Liver (tissue), 8 donors: ENCODE measurements at regions not wholly inside any gene's neighbourhood (a gene's known extent, or its start where the extent isn't known, plus 50 kb on each side); places are given as distances from the start of the nearest gene placed in this dataset.

Source experiments
- DNase-seq: peaks from one replicate; pipeline ENCODE4 v3.0.0-alpha.2; 2017; ENCODE audit warnings: low spot score
- H3K27ac ChIP-seq, 2 donors: one replicate each; pipeline ENCODE4 v1.7.0; 2013; ENCODE audit warnings: inconsistent platforms in 2 of 2, low read length in 2 of 2, control low read depth in 1 of 2, low read depth in 1 of 2, mild to moderate bottlenecking in 1 of 2
- H3K27me3 ChIP-seq, 4 donors: one replicate each; pipeline versions ENCODE4 v1.6.1 to v1.7.0; 2013; ENCODE audit warnings: low read length in 3 of 4, inconsistent platforms in 1 of 4, mild to moderate bottlenecking in 1 of 4, moderate library complexity in 1 of 4; ENCODE audit not compliant: control insufficient read depth in 4 of 4, insufficient read depth in 4 of 4
- H3K36me3 ChIP-seq, 4 donors: one replicate each; pipeline versions ENCODE4 v1.6.1 to v1.7.0; 2013; ENCODE audit warnings: low read length in 3 of 4, mild to moderate bottlenecking in 3 of 4, low read depth in 1 of 4, moderate library complexity in 1 of 4; ENCODE audit not compliant: control insufficient read depth in 4 of 4, insufficient read depth in 3 of 4
- H3K4me1 ChIP-seq, 4 donors: one replicate each; pipeline versions ENCODE4 v1.6.1 to v1.7.0; 2013; ENCODE audit warnings: low read length in 3 of 4, mild to moderate bottlenecking in 3 of 4, moderate library complexity in 1 of 4; ENCODE audit not compliant: control insufficient read depth in 4 of 4, insufficient read depth in 4 of 4
- H3K4me3 ChIP-seq, 3 donors: one replicate each; pipeline versions ENCODE4 v1.6.1 to v1.7.0; 2013; ENCODE audit warnings: low read length in 3 of 3, control low read depth in 1 of 3, low read depth in 1 of 3, mild to moderate bottlenecking in 1 of 3
- H3K9ac ChIP-seq, 2 donors: one replicate each; pipeline ENCODE4 v1.7.0; 2013; ENCODE audit warnings: low read length in 2 of 2, mild to moderate bottlenecking in 2 of 2, moderate library complexity in 2 of 2, control low read depth in 1 of 2, low read depth in 1 of 2
- H3K9me3 ChIP-seq, 4 donors: one replicate each; pipeline versions ENCODE4 v1.6.1 to v1.7.0; 2013; ENCODE audit warnings: low read length in 3 of 4; ENCODE audit not compliant: control insufficient read depth in 4 of 4
- ATF3 ChIP-seq: IDR thresholded peaks from 2 replicates; pipeline ENCODE4 v1.6.1; 2016; ENCODE audit warnings: antibody characterized with exemption
- FOXA1 ChIP-seq: IDR thresholded peaks from 2 replicates; pipeline ENCODE4 v1.6.1; 2016; ENCODE audit warnings: antibody characterized with exemption
- FOXA2 ChIP-seq: IDR thresholded peaks from 2 replicates; pipeline ENCODE4 v1.6.1; 2016; ENCODE audit warnings: antibody characterized with exemption
- GABPA ChIP-seq, 2 donors: IDR thresholded peaks in 1 of 2; conservative IDR thresholded peaks in 1 of 2; 2 replicates each; pipeline ENCODE4 v1.6.1; 2016; ENCODE audit warnings: antibody characterized with exemption in 2 of 2, mild to moderate bottlenecking in 1 of 2, moderate library complexity in 1 of 2
- HNF4A ChIP-seq, 2 donors: conservative IDR thresholded peaks; 2 replicates each; pipeline ENCODE4 v1.6.1; 2016; ENCODE audit warnings: antibody characterized with exemption in 2 of 2, mild to moderate bottlenecking in 2 of 2
- HNF4G ChIP-seq: IDR thresholded peaks from 2 replicates; pipeline ENCODE4 v1.6.1; 2016; ENCODE audit warnings: antibody characterized with exemption
- JUND ChIP-seq, 2 donors: IDR thresholded peaks; 2 replicates each; pipeline ENCODE4 v1.6.1; 2016; ENCODE audit warnings: antibody characterized with exemption in 2 of 2
- NR2F2 ChIP-seq: IDR thresholded peaks from 2 replicates; pipeline ENCODE4 v1.6.1; 2016; ENCODE audit warnings: antibody characterized with exemption
- RAD21 ChIP-seq, 2 donors: IDR thresholded peaks; 2 replicates each; pipeline ENCODE4 v1.6.1; 2016; ENCODE audit warnings: antibody characterized with exemption in 2 of 2, mild to moderate bottlenecking in 2 of 2
- RXRA ChIP-seq, 2 donors: IDR thresholded peaks; 2 replicates each; pipeline ENCODE4 v1.6.1; 2017 to 2018; ENCODE audit warnings: antibody characterized with exemption in 2 of 2, mild to moderate bottlenecking in 1 of 2
- TAF1 ChIP-seq: conservative IDR thresholded peaks from 2 replicates; pipeline ENCODE4 v1.6.1; 2016; ENCODE audit warnings: antibody characterized with exemption, mild to moderate bottlenecking
- ZBTB33 ChIP-seq: IDR thresholded peaks from 2 replicates; pipeline ENCODE4 v1.6.1; 2016; ENCODE audit warnings: antibody characterized with exemption
- WGBS: extraction: QIAGEN DNeasy Blood & Tissue Kit; methylation state at CpG from one replicate; pipeline ENCODE4 v1.1.7; 2013; 5-methylcytosine and 5-hydroxymethylcytosine counted together
- TF ChIP-seq, protein P1 (sequence below): IDR thresholded peaks from 2 replicates; pipeline ENCODE4 v1.6.1; 2016; ENCODE audit warnings: antibody characterized with exemption, mild to moderate bottlenecking
- TF ChIP-seq, protein P2 (sequence below): fragments of 150-350 bp; IDR thresholded peaks from 2 replicates; pipeline ENCODE4 v1.5.1; 2017; ENCODE audit warnings: improper control_type of control experiment, low read depth, low read length; ENCODE audit not compliant: missing input control
- donor health status: healthy.
- donor health status: healthy.
- donor health status: healthy.
- donor health status: healthy.
- donor health status: healthy.

- TF ChIP-seq, protein P1, sequence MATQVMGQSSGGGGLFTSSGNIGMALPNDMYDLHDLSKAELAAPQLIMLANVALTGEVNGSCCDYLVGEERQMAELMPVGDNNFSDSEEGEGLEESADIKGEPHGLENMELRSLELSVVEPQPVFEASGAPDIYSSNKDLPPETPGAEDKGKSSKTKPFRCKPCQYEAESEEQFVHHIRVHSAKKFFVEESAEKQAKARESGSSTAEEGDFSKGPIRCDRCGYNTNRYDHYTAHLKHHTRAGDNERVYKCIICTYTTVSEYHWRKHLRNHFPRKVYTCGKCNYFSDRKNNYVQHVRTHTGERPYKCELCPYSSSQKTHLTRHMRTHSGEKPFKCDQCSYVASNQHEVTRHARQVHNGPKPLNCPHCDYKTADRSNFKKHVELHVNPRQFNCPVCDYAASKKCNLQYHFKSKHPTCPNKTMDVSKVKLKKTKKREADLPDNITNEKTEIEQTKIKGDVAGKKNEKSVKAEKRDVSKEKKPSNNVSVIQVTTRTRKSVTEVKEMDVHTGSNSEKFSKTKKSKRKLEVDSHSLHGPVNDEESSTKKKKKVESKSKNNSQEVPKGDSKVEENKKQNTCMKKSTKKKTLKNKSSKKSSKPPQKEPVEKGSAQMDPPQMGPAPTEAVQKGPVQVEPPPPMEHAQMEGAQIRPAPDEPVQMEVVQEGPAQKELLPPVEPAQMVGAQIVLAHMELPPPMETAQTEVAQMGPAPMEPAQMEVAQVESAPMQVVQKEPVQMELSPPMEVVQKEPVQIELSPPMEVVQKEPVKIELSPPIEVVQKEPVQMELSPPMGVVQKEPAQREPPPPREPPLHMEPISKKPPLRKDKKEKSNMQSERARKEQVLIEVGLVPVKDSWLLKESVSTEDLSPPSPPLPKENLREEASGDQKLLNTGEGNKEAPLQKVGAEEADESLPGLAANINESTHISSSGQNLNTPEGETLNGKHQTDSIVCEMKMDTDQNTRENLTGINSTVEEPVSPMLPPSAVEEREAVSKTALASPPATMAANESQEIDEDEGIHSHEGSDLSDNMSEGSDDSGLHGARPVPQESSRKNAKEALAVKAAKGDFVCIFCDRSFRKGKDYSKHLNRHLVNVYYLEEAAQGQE: no peak
- TF ChIP-seq RAD21 (IDR thresholded peaks at IDR 0.05): no peak
- TF ChIP-seq TAF1: no peak
- TF ChIP-seq GABPA (IDR thresholded peaks at IDR 0.05 in 1 of 2, conservative IDR thresholded peaks at IDR 0.05 in 1 of 2): no peak
- TF ChIP-seq FOXA2: no peak
These were observed 145.4 kb upstream of the SATB2 start (continued) for GRCh38 chr2:199602896-199603717.

- 74% methylated on average over 6 of the region's 6 CpGs for WGBS
- TF ChIP-seq RAD21 (IDR thresholded peaks at IDR 0.05) (peak in 1 of 2 donors; percentile 45), FOXA1 (no peak), RXRA (IDR thresholded peaks at IDR 0.05) (no peak), JUND (IDR thresholded peaks at IDR 0.05) (no peak), GABPA (IDR thresholded peaks at IDR 0.05 in 1 of 2, conservative IDR thresholded peaks at IDR 0.05 in 1 of 2) (no peak)
These were observed 144.6 kb upstream of the SATB2 start for GRCh38 chr2:199602271-199602895.

GRCh38 chr2:199596549-199596948 lies 138.8 kb upstream of the SATB2 start:
- H3K9ac ChIP-seq: no peak overlapping the region
- no peak overlapping the region for H3K4me3 ChIP-seq
- DNase-seq: no peak
- H3K27me3 ChIP-seq: no peaks in the 10 kb centered on the region
- TF ChIP-seq ZBTB33: no peak
- TF ChIP-seq, protein P1: no peak
- no peak for TF ChIP-seq HNF4G
- TF ChIP-seq, protein P2, sequence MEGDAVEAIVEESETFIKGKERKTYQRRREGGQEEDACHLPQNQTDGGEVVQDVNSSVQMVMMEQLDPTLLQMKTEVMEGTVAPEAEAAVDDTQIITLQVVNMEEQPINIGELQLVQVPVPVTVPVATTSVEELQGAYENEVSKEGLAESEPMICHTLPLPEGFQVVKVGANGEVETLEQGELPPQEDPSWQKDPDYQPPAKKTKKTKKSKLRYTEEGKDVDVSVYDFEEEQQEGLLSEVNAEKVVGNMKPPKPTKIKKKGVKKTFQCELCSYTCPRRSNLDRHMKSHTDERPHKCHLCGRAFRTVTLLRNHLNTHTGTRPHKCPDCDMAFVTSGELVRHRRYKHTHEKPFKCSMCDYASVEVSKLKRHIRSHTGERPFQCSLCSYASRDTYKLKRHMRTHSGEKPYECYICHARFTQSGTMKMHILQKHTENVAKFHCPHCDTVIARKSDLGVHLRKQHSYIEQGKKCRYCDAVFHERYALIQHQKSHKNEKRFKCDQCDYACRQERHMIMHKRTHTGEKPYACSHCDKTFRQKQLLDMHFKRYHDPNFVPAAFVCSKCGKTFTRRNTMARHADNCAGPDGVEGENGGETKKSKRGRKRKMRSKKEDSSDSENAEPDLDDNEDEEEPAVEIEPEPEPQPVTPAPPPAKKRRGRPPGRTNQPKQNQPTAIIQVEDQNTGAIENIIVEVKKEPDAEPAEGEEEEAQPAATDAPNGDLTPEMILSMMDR: peak; percentile 47
- TF ChIP-seq TAF1: no peak
- no peak for TF ChIP-seq ATF3
- TF ChIP-seq NR2F2: no peak
- no peak for TF ChIP-seq GABPA (IDR thresholded peaks at IDR 0.05 in 1 of 2, conservative IDR thresholded peaks at IDR 0.05 in 1 of 2)
- no peak for TF ChIP-seq HNF4A (conservative IDR thresholded peaks at IDR 0.05)
- TF ChIP-seq RAD21 (IDR thresholded peaks at IDR 0.05): peak; percentile 72 to 75
- H3K9me3 ChIP-seq: no peaks in the 10 kb centered on the region
- no peaks in the 10 kb centered on the region for H3K36me3 ChIP-seq
- WGBS: 77% methylated on average over 1 of the region's 1 CpG
- peaks cover 1 to 7% (median 3%) of the 10 kb centered on the region in 4 donors for H3K4me1 ChIP-seq
- H3K27ac ChIP-seq: no peak overlapping the region

More at GRCh38 chr2:199602271-199602895, 144.6 kb upstream of the SATB2 start:
- H3K4me1 ChIP-seq: no peaks in the 10 kb centered on the region
- peaks cover 0 to 3% (median 0%) of the 10 kb centered on the region in 4 donors for H3K27me3 ChIP-seq
- H3K27ac ChIP-seq: no peak overlapping the region
- DNase-seq: no peak
- no peak overlapping the region for H3K9ac ChIP-seq
- H3K36me3 ChIP-seq: no peaks in the 10 kb centered on the region
- no peak overlapping the region for H3K4me3 ChIP-seq
- no peaks in the 10 kb centered on the region for H3K9me3 ChIP-seq
